ENCODE measurements at regions not wholly inside any gene's neighbourhood (a gene's known extent, or its start where the extent isn't known, plus 50 kb on each side); places are given as distances from the start of the nearest gene placed in this dataset.

- FAIRE-seq, result no peak
These were observed 170.9 kb upstream of the CASK start for GRCh38 chrX:42094218-42094617.

GRCh38 chrX:42093756-42094155 is 170.4 kb upstream of the CASK start:
- no peak for FAIRE-seq

GRCh38 chrX:42090395-42090794 is 167.0 kb upstream of the CASK start:
- FAIRE-seq, result no peak

- FAIRE-seq, result no peak
These were observed 165.7 kb upstream of the CASK start for GRCh38 chrX:42089031-42089430.

- FAIRE-seq, result no peak
These were observed 164.6 kb upstream of the CASK start for GRCh38 chrX:42087960-42088359.

GRCh38 chrX:42085836-42086235 is 162.5 kb upstream of the CASK start:
- no peak for FAIRE-seq

- FAIRE-seq, result no peak
These were observed 156.6 kb upstream of the CASK start for GRCh38 chrX:42079968-42080367.

GRCh38 chrX:42077675-42078074 is 154.3 kb upstream of the CASK start:
- no peak for FAIRE-seq

GRCh38 chrX:42075032-42075431 is 151.7 kb upstream of the CASK start:
- no peak for FAIRE-seq

GRCh38 chrX:42073448-42073847 is 150.1 kb upstream of the CASK start:
- FAIRE-seq, result no peak

GRCh38 chrX:42070866-42071265 is 147.5 kb upstream of the CASK start:
- no peak for FAIRE-seq

GRCh38 chrX:42054256-42054655 is 130.9 kb upstream of the CASK start:
- no peak for FAIRE-seq

GRCh38 chrX:42050345-42050744 is 127.0 kb upstream of the CASK start:
- FAIRE-seq, result no peak

- no peak for FAIRE-seq
These were observed 124.5 kb upstream of the CASK start for GRCh38 chrX:42047886-42048285.

GRCh38 chrX:42028109-42028508 is 104.8 kb upstream of the CASK start:
- FAIRE-seq, result no peak

- no peak for FAIRE-seq
These were observed 104.1 kb upstream of the CASK start for GRCh38 chrX:42027367-42028000.

- FAIRE-seq, result peak; percentile 93
These were observed 102.5 kb upstream of the CASK start for GRCh38 chrX:42025861-42026260.

GRCh38 chrX:42023122-42023521 is 99.8 kb upstream of the CASK start:
- no peak for FAIRE-seq

- FAIRE-seq, result peak; percentile 88
These were observed 98.8 kb upstream of the CASK start for GRCh38 chrX:42022158-42022557.

GRCh38 chrX:42021058-42021457 is 97.7 kb upstream of the CASK start:
- FAIRE-seq, result no peak

- FAIRE-seq, result peak; percentile 57
These were observed 96.9 kb upstream of the CASK start for GRCh38 chrX:42020225-42020624.

- no peak for FAIRE-seq
These were observed 94.6 kb upstream of the CASK start for GRCh38 chrX:42017971-42018370.

- no peak for FAIRE-seq
These were observed 77.5 kb upstream of the CASK start for GRCh38 chrX:42000836-42001235.

- no peak for FAIRE-seq
These were observed 61.3 kb upstream of the CASK start for GRCh38 chrX:41984628-41985027.

- FAIRE-seq, result no peak
These were observed 59.6 kb upstream of the CASK start for GRCh38 chrX:41982953-41983352.
